ENCODE measurements at regions not wholly inside any gene's neighbourhood (a gene's known extent, or its start where the extent isn't known, plus 50 kb on each side); places are given as distances from the start of the nearest gene placed in this dataset.
A peak's percentile ranks its signal among the peaks of the same experiment; 100 is the strongest.

GRCh38 chr9:74309654-74310053 lies 187.5 kb upstream of the RORB start:
- no peak overlapping the region for H3K4me2 ChIP-seq
- no peaks in the 10 kb centered on the region for H4K20me1 ChIP-seq
- peaks cover 0 to 50% (median 24%) of the 10 kb centered on the region in 11 experiments; a peak in 16 of 22 replicates for H3K36me3 ChIP-seq
- TF ChIP-seq Cebpa-rat (IDR thresholded peaks at IDR 0.05) = no peak
- no peak overlapping the region for H3K4me3 ChIP-seq
- H3K9ac ChIP-seq = no peak overlapping the region
- H3K27me3 ChIP-seq = no peaks in the 10 kb centered on the region
- no peak overlapping the region for H3K27ac ChIP-seq
- H3K4me1 ChIP-seq = no peaks in the 10 kb centered on the region
- peaks cover 15 to 38% (median 33%) of the 10 kb centered on the region in 11 experiments for H3K9me3 ChIP-seq (replicated peaks in 1 of 11)

- H3K27ac ChIP-seq = no peak overlapping the region
- H3K36me3 ChIP-seq = peaks cover 0 to 89% (median 63%) of the 10 kb centered on the region in 11 experiments; a peak in 18 of 22 replicates
These were observed 179.9 kb upstream of the RORB start for GRCh38 chr9:74317235-74317634.

GRCh38 chr9:74321396-74321795 lies 175.7 kb upstream of the RORB start:
- H3K36me3 ChIP-seq = peaks cover 0 to 67% (median 38%) of the 10 kb centered on the region in 11 experiments; a peak in 15 of 22 replicates
- H3K4me2 ChIP-seq = no peak overlapping the region
- no peak for TF ChIP-seq Cebpa-rat (IDR thresholded peaks at IDR 0.05)
- H3K4me3 ChIP-seq = no peak overlapping the region
- no peak overlapping the region for H3K27ac ChIP-seq
- H4K20me1 ChIP-seq = no peaks in the 10 kb centered on the region
- H3K27me3 ChIP-seq = no peaks in the 10 kb centered on the region
- no peak overlapping the region for H3K9ac ChIP-seq
- peaks cover 19 to 76% (median 60%) of the 10 kb centered on the region in 11 experiments for H3K9me3 ChIP-seq (replicated peaks in 1 of 11)
- H3K4me1 ChIP-seq = peaks cover 11 to 25% (median 14%) of the 10 kb centered on the region in 10 experiments; a peak in 17 of 20 replicates

More at GRCh38 chr9:74317235-74317634, 179.9 kb upstream of the RORB start:
- Histone ChIP-seq H4K20me1 (no peaks in the 10 kb centered on the region), H3K4me3 (no peak overlapping the region), H3K4me1 (peaks cover 0 to 8% (median under 1%) of the 10 kb centered on the region in 10 experiments; a peak in 10 of 20 replicates), H3K27me3 (no peaks in the 10 kb centered on the region), H3K9me3 (replicated peaks in 1 of 11) (peaks cover 33 to 90% (median 74%) of the 10 kb centered on the region in 11 experiments), H3K9ac (no peak overlapping the region), H3K4me2 (0 out of 22 replicates have a peak overlapping the region, but pooled peaks of 1 of the 11 experiments have one; percentile 11)
- no peak for TF ChIP-seq Cebpa-rat (IDR thresholded peaks at IDR 0.05)

GRCh38 chr9:74322661-74323314 lies 174.3 kb upstream of the RORB start:
- no peaks in the 10 kb centered on the region for H4K20me1 ChIP-seq
- peak overlapping the region in 2 of 11 experiments; percentile 29 to 42; a peak in 2 of 22 replicates for H3K9ac ChIP-seq
- peak overlapping the region in 10 of 11 experiments; percentile 19 to 76 (median 58); a peak in 20 of 22 replicates for H3K4me2 ChIP-seq
- TF ChIP-seq Cebpa-rat (IDR thresholded peaks at IDR 0.05) = 0 out of 22 replicates have a peak, but pooled peaks of 1 of the 11 experiments have one; percentile 42
- H3K27ac ChIP-seq = peak overlapping the region in 6 of 11 experiments; percentile 11 to 54 (median 34); a peak in 9 of 22 replicates
- peaks cover 20 to 39% (median 25%) of the 10 kb centered on the region in 10 experiments; a peak in 19 of 20 replicates for H3K4me1 ChIP-seq
- H3K4me3 ChIP-seq = peak overlapping the region in 2 of 10 experiments; percentile 3 to 15; a peak in 2 of 20 replicates
- H3K27me3 ChIP-seq = no peaks in the 10 kb centered on the region
- H3K9me3 ChIP-seq (replicated peaks in 1 of 11) = peaks cover 19 to 76% (median 65%) of the 10 kb centered on the region in 11 experiments
- peaks cover 0 to 66% (median 33%) of the 10 kb centered on the region in 11 experiments; a peak in 14 of 22 replicates for H3K36me3 ChIP-seq

- peak overlapping the region in 4 of 10 experiments; percentile 2 to 22 (median 7); a peak in 2 of 20 replicates for H3K4me3 ChIP-seq
These were observed 166.5 kb upstream of the RORB start for GRCh38 chr9:74330487-74331214.

GRCh38 chr9:74331607-74332006 lies 165.5 kb upstream of the RORB start:
- peak overlapping the region; percentile 73 to 93 (median 80) for H3K4me2 ChIP-seq
- H3K4me3 ChIP-seq = peak overlapping the region in 3 of 10 experiments; percentile 15 to 34 (median 20); a peak in 1 of 20 replicates
- peaks cover 0 to 31% (median 8%) of the 10 kb centered on the region in 11 experiments; a peak in 8 of 22 replicates for H3K36me3 ChIP-seq
- no peak for TF ChIP-seq Cebpa-rat (IDR thresholded peaks at IDR 0.05)
- H4K20me1 ChIP-seq = no peaks in the 10 kb centered on the region
- H3K4me1 ChIP-seq = peaks cover 75 to 99% (median 96%) of the 10 kb centered on the region in 10 experiments
- H3K9me3 ChIP-seq (replicated peaks in 1 of 11) = peaks cover 0 to 31% (median 20%) of the 10 kb centered on the region in 11 experiments; a peak in 13 of 22 replicates
- H3K27me3 ChIP-seq = no peaks in the 10 kb centered on the region
- H3K27ac ChIP-seq = peak overlapping the region in 8 of 11 experiments; percentile 71 to 82 (median 76); a peak in 15 of 22 replicates
- H3K9ac ChIP-seq = peak overlapping the region in 5 of 11 experiments; percentile 12 to 68 (median 61); a peak in 8 of 22 replicates

More at GRCh38 chr9:74330487-74331214, 166.5 kb upstream of the RORB start:
- no peaks in the 10 kb centered on the region for H3K27me3 ChIP-seq
- peak overlapping the region; percentile 73 to 93 (median 80) for H3K4me2 ChIP-seq
- H3K9me3 ChIP-seq (replicated peaks in 1 of 11) = peaks cover 0 to 41% (median 30%) of the 10 kb centered on the region in 11 experiments; a peak in 14 of 22 replicates
- peaks cover 0 to 36% (median 11%) of the 10 kb centered on the region in 11 experiments; a peak in 8 of 22 replicates for H3K36me3 ChIP-seq
- H3K27ac ChIP-seq = peak overlapping the region in 9 of 11 experiments; percentile 8 to 82 (median 75); a peak in 17 of 22 replicates
- no peak for TF ChIP-seq Cebpa-rat (IDR thresholded peaks at IDR 0.05)
- no peaks in the 10 kb centered on the region for H4K20me1 ChIP-seq
- peaks cover 75 to 94% (median 87%) of the 10 kb centered on the region in 10 experiments for H3K4me1 ChIP-seq
- H3K9ac ChIP-seq = peak overlapping the region in 7 of 11 experiments; percentile 11 to 68 (median 40); a peak in 11 of 22 replicates

- H3K36me3 ChIP-seq = peaks cover 0 to 17% (median 0%) of the 10 kb centered on the region in 11 experiments; a peak in 4 of 22 replicates
- peak overlapping the region in 9 of 10 experiments; percentile 7 to 40 (median 33); a peak in 11 of 20 replicates for H3K4me3 ChIP-seq
- peak overlapping the region in 9 of 11 experiments; percentile 29 to 68 (median 55); a peak in 16 of 22 replicates for H3K9ac ChIP-seq
- H4K20me1 ChIP-seq = no peaks in the 10 kb centered on the region
- peak overlapping the region in 9 of 11 experiments; percentile 40 to 82 (median 75); a peak in 18 of 22 replicates for H3K27ac ChIP-seq
- H3K4me1 ChIP-seq = peaks cover 74 to 100% (median 98%) of the 10 kb centered on the region in 10 experiments
- no peaks in the 10 kb centered on the region for H3K27me3 ChIP-seq
- H3K4me2 ChIP-seq = peak overlapping the region; percentile 73 to 93 (median 80)
- TF ChIP-seq Cebpa-rat (IDR thresholded peaks at IDR 0.05) = no peak
- peaks cover 0 to 14% (median 6%) of the 10 kb centered on the region in 11 experiments; a peak in 9 of 22 replicates for H3K9me3 ChIP-seq (replicated peaks in 1 of 11)
These were observed 163.6 kb upstream of the RORB start for GRCh38 chr9:74333384-74334032.

Measured in BLaER1 treated with 17β-estradiol and CSF1 and Interleukin-3, amounts not matched to agents 10 nM and 100 nM (cell line).